ENCODE measurements at regions not wholly inside any gene's neighbourhood (a gene's known extent, or its start where the extent isn't known, plus 50 kb on each side); places are given as distances from the start of the nearest gene placed in this dataset.
"Not testable (repeated sequence)": the region's sequence is repeated elsewhere in the genome, so short reads cannot be mapped to it uniquely, and the experiment has no call there.

GRCh38 chrX:34576864-34577263, 80.2 kb downstream of the TMEM47 start:
- FAIRE-seq, result no peak
- no peak for DNase-seq (ENCODE audit: extremely low spot score, insufficient read length, low read depth)

GRCh38 chrX:34565981-34566380, 91.1 kb downstream of the TMEM47 start:
- DNase-seq (ENCODE audit: extremely low spot score, insufficient read length, low read depth), result no peak
- no peak for FAIRE-seq

GRCh38 chrX:34563804-34564203, 93.3 kb downstream of the TMEM47 start:
- FAIRE-seq (no peak), DNase-seq (ENCODE audit: extremely low spot score, insufficient read length, low read depth) (no peak)

GRCh38 chrX:34563061-34563460, 94.0 kb downstream of the TMEM47 start:
- no peak for FAIRE-seq
- DNase-seq (ENCODE audit: extremely low spot score, insufficient read length, low read depth), result no peak

GRCh38 chrX:34562006-34562405, 95.1 kb downstream of the TMEM47 start:
- DNase-seq (ENCODE audit: extremely low spot score, insufficient read length, low read depth) (no peak), FAIRE-seq (no peak)

GRCh38 chrX:34560180-34560579, 96.9 kb downstream of the TMEM47 start:
- FAIRE-seq, result no peak
- DNase-seq (ENCODE audit: extremely low spot score, insufficient read length, low read depth), result no peak

- FAIRE-seq, result no peak
These were observed 97.8 kb downstream of the TMEM47 start for GRCh38 chrX:34559325-34559724.

GRCh38 chrX:34557733-34558132, 99.4 kb downstream of the TMEM47 start:
- FAIRE-seq (no peak), DNase-seq (ENCODE audit: extremely low spot score, insufficient read length, low read depth) (no peak)

More at GRCh38 chrX:34559325-34559724, 97.8 kb downstream of the TMEM47 start:
- DNase-seq (ENCODE audit: extremely low spot score, insufficient read length, low read depth), result no peak

- DNase-seq (ENCODE audit: extremely low spot score, insufficient read length, low read depth) (no peak), FAIRE-seq (no peak)
These were observed 101.6 kb downstream of the TMEM47 start for GRCh38 chrX:34555481-34555880.

GRCh38 chrX:34546366-34546765, 110.7 kb downstream of the TMEM47 start:
- no peak for FAIRE-seq
- no peak for DNase-seq (ENCODE audit: extremely low spot score, insufficient read length, low read depth)

GRCh38 chrX:34528081-34528480, 129.0 kb downstream of the TMEM47 start:
- FAIRE-seq (no peak), DNase-seq (ENCODE audit: extremely low spot score, insufficient read length, low read depth) (no peak)

- FAIRE-seq (no peak), DNase-seq (ENCODE audit: extremely low spot score, insufficient read length, low read depth) (no peak)
These were observed 135.5 kb downstream of the TMEM47 start for GRCh38 chrX:34521563-34521962.

- no peak for DNase-seq (ENCODE audit: extremely low spot score, insufficient read length, low read depth)
- FAIRE-seq, result no peak
These were observed 147.7 kb downstream of the TMEM47 start for GRCh38 chrX:34509394-34509793.

- FAIRE-seq, result no peak
- DNase-seq (ENCODE audit: extremely low spot score, insufficient read length, low read depth), result no peak
These were observed 154.0 kb downstream of the TMEM47 start for GRCh38 chrX:34503119-34503518.

- no peak for FAIRE-seq
These were observed 164.0 kb downstream of the TMEM47 start for GRCh38 chrX:34493086-34493485.

GRCh38 chrX:34491126-34491525, 166.0 kb downstream of the TMEM47 start:
- FAIRE-seq, result no peak
- no peak for DNase-seq (ENCODE audit: extremely low spot score, insufficient read length, low read depth)

More at GRCh38 chrX:34493086-34493485, 164.0 kb downstream of the TMEM47 start:
- DNase-seq (ENCODE audit: extremely low spot score, insufficient read length, low read depth), result no peak

- FAIRE-seq, result no peak
- no peak for DNase-seq (ENCODE audit: extremely low spot score, insufficient read length, low read depth)
These were observed 169.7 kb downstream of the TMEM47 start for GRCh38 chrX:34487364-34487763.

GRCh38 chrX:34483980-34484379, 173.1 kb downstream of the TMEM47 start:
- DNase-seq (ENCODE audit: extremely low spot score, insufficient read length, low read depth) (no peak), FAIRE-seq (no peak)

GRCh38 chrX:34470507-34470906, 186.6 kb downstream of the TMEM47 start:
- DNase-seq (ENCODE audit: extremely low spot score, insufficient read length, low read depth) (no peak), FAIRE-seq (no peak)

- FAIRE-seq (no peak), DNase-seq (ENCODE audit: extremely low spot score, insufficient read length, low read depth) (no peak)
These were observed 189.6 kb downstream of the TMEM47 start for GRCh38 chrX:34467437-34467836.

- not testable (repeated sequence) for DNase-seq (ENCODE audit: extremely low spot score, insufficient read length, low read depth); FAIRE-seq
These were observed 193.9 kb downstream of the TMEM47 start for GRCh38 chrX:34463220-34463619.

GRCh38 chrX:34457850-34458249, 199.2 kb downstream of the TMEM47 start:
- not testable (repeated sequence) for DNase-seq (ENCODE audit: extremely low spot score, insufficient read length, low read depth); FAIRE-seq

- no peak for DNase-seq (ENCODE audit: extremely low spot score, insufficient read length, low read depth)
- no peak for FAIRE-seq
These were observed 219.5 kb downstream of the TMEM47 start for GRCh38 chrX:34437586-34437985.
